HCT116 (cell line): ENCODE measurements at regions not wholly inside any gene's neighbourhood (a gene's known extent, or its start where the extent isn't known, plus 50 kb on each side); places are given as distances from the start of the nearest gene placed in this dataset.

Experiments used
- ATAC-seq: fragments of 200-7000 bp; cut with Tn5 transposase; 2 replicates; pipeline ENCODE4 v1.9.1; 2020; ENCODE audit warnings: mild to moderate bottlenecking, moderate library complexity
- BruUV-seq: library from RNA; stranded (reverse); fragments of 400-500 nt; replicated peaks from 2 replicates; lab custom pipeline; 2021; lab: Mats Ljungman, UMichigan
- CTCF ChIA-PET: fragments of 300-600 bp; sonication (Branson Sonifier 250); formaldehyde crosslinking; loops from one replicate; lab custom pipeline; 2021; ENCODE audit warnings: antibody characterized with exemption; lab: Charles Lee
- POLR2A ChIA-PET: fragments of 300-600, 350-600 bp; sonication (Branson Sonifier 250); formaldehyde crosslinking; loops from one replicate; lab custom pipeline; 2021; ENCODE audit warnings: antibody characterized with exemption; lab: Charles Lee
- RAD21 ChIA-PET, 2 experiments: fragments of 300-600 bp; sonication (Branson Sonifier 250); formaldehyde crosslinking; loops; one replicate each; lab custom pipeline; 2023; ENCODE audit warnings: low total read pairs in 2 of 2; ENCODE audit not compliant: uncharacterized antibody in 2 of 2, unreplicated experiment in 2 of 2, low non-redundant PET in 1 of 2; lab: Charles Lee
- DNase-seq: peaks from one replicate; pipeline ENCODE4 v3.0.0-alpha.2; 2010; ENCODE audit warnings: low read depth, low spot score
- H2AFZ ChIP-seq: fragments of 200-600 bp; shearing (Covaris generic), sonication (generic); 2 replicates; pipeline ENCODE4 v1.6.1; 2017; ENCODE audit warnings: low read depth, mixed run types, mixed read lengths, antibody characterized with exemption, low read length; ENCODE audit not compliant: poor library complexity, severe bottlenecking
- H3K27ac ChIP-seq: 2 replicates; pipeline ENCODE4 v1.5.1; 2012; ENCODE audit warnings: low read depth, low read length
- H3K27me3 ChIP-seq: fragments of 200-600 bp; sonication (generic); 2 replicates; pipeline ENCODE4 v1.6.1; 2016; ENCODE audit warnings: mixed run types, low read length, mixed read lengths; ENCODE audit not compliant: insufficient read depth
- H3K36me3 ChIP-seq, 2 experiments: fragments of 200-500 bp in 1 of 2; fragments of 200-600 bp in 1 of 2; sonication (Bioruptor generic) in 1 of 2; sonication (generic) in 1 of 2; 2 replicates each; pipeline versions ENCODE4 v1.5.1 to v1.6.1; 2014 to 2016; ENCODE audit warnings: low read length in 2 of 2, inconsistent platforms in 1 of 2, mixed read lengths in 1 of 2, mixed run types in 1 of 2; ENCODE audit not compliant: insufficient read depth in 2 of 2, control insufficient read depth in 1 of 2
- H3K4me1 ChIP-seq, 2 experiments: fragments of 200-600 bp in 1 of 2; sonication (generic) in 1 of 2; 2 replicates each; pipeline versions ENCODE4 v1.5.1 to v1.6.1; 2012 to 2017; ENCODE audit warnings: low read length in 2 of 2, inconsistent platforms in 1 of 2, mild to moderate bottlenecking in 1 of 2, mixed read lengths in 1 of 2, mixed run types in 1 of 2, moderate library complexity in 1 of 2; ENCODE audit not compliant: insufficient read depth in 2 of 2, control insufficient read depth in 1 of 2
- H3K4me2 ChIP-seq: fragments of 200-600 bp; sonication (generic); 2 replicates; pipeline ENCODE4 v1.6.1; 2017; ENCODE audit warnings: mixed run types, low read length, mixed read lengths
- H3K4me3 ChIP-seq, 2 experiments: fragments of 200-600 bp in 1 of 2; sonication (generic) in 1 of 2; replicated peaks in 1 of 2; 2 replicates each; pipeline ENCODE4 v1.5.1; 2011 to 2016; ENCODE audit warnings: low read length in 2 of 2, control low read depth in 1 of 2, low read depth in 1 of 2, mild to moderate bottlenecking in 1 of 2, mixed read lengths in 1 of 2, mixed run types in 1 of 2
- H3K79me2 ChIP-seq: fragments of 200-600 bp; sonication (generic); 2 replicates; pipeline ENCODE4 v1.6.1; 2017; ENCODE audit warnings: mild to moderate bottlenecking, mixed run types, low read length, moderate library complexity, mixed read lengths; ENCODE audit not compliant: insufficient read depth
- H3K9ac ChIP-seq: fragments of 200-600 bp; sonication (generic); 2 replicates; pipeline ENCODE4 v1.6.1; 2016; ENCODE audit warnings: low read length, mixed read lengths
- H3K9me2 ChIP-seq: fragments of 200-600 bp; sonication (generic), shearing (Covaris generic); 2 replicates; pipeline ENCODE4 v1.6.1; 2017; ENCODE audit warnings: mixed run types, mild to moderate bottlenecking, moderate library complexity; ENCODE audit not compliant: insufficient read depth
- H3K9me3 ChIP-seq, 2 experiments: fragments of 200-500 bp in 1 of 2; fragments of 200-600 bp in 1 of 2; sonication (Bioruptor generic) in 1 of 2; sonication (generic) in 1 of 2; 2 replicates each; pipeline ENCODE4 v1.6.1; 2014 to 2017; ENCODE audit warnings: low read length in 2 of 2, mixed read lengths in 2 of 2, inconsistent platforms in 1 of 2, low read depth in 1 of 2, mild to moderate bottlenecking in 1 of 2, mixed run types in 1 of 2, moderate library complexity in 1 of 2; ENCODE audit not compliant: control insufficient read depth in 1 of 2, insufficient read depth in 1 of 2
- H4K20me1 ChIP-seq: fragments of 200-600 bp; sonication (generic), shearing (Covaris generic); 2 replicates; pipeline ENCODE4 v1.6.1; 2017; ENCODE audit warnings: mixed run types, mild to moderate bottlenecking, moderate library complexity; ENCODE audit not compliant: insufficient read depth
- ATF3 ChIP-seq: IDR thresholded peaks from 2 replicates; pipeline ENCODE4 v1.6.1; 2012
- CEBPB ChIP-seq: IDR thresholded peaks from 2 replicates; pipeline ENCODE4 v1.6.1; 2012; ENCODE audit warnings: low read depth
- EGR1 ChIP-seq: IDR thresholded peaks from 2 replicates; pipeline ENCODE4 v1.6.1; 2012; ENCODE audit warnings: low read depth
- ELF1 ChIP-seq: IDR thresholded peaks from 2 replicates; pipeline ENCODE4 v1.6.1; 2012; ENCODE audit warnings: low read depth, borderline replicate concordance
- EZH2 ChIP-seq: fragments of 200-600 bp; sonication (generic); IDR thresholded peaks from 2 replicates; pipeline ENCODE4 v1.6.1; 2017; ENCODE audit warnings: antibody characterized with exemption, mixed run types
- EZH2phosphoT487 ChIP-seq: fragments of 200-600 bp; IDR thresholded peaks from 2 replicates; pipeline ENCODE4 v1.6.1; 2018; ENCODE audit warnings: antibody characterized with exemption, borderline replicate concordance
- FOSL1 ChIP-seq: IDR thresholded peaks from 2 replicates; pipeline ENCODE4 v1.6.1; 2012; ENCODE audit warnings: low read depth
- JUND ChIP-seq: IDR thresholded peaks from 2 replicates; pipeline ENCODE4 v1.6.1; 2012
- MAX ChIP-seq: IDR thresholded peaks from 2 replicates; pipeline ENCODE4 v1.6.1; 2012
- POLR2A ChIP-seq: IDR thresholded peaks from 2 replicates; pipeline ENCODE4 v1.7.0; 2011; ENCODE audit warnings: borderline replicate concordance; ENCODE audit not compliant: insufficient read depth, insufficient read length; ENCODE audit errors: extremely low read depth
- POLR2AphosphoS5 ChIP-seq: IDR thresholded peaks from 2 replicates; pipeline ENCODE4 v1.6.1; 2011; ENCODE audit warnings: mild to moderate bottlenecking, low read depth, low read length, moderate library complexity
- SIN3A ChIP-seq: IDR thresholded peaks from 2 replicates; pipeline ENCODE4 v1.6.1; 2012; ENCODE audit warnings: low read depth
- SP1 ChIP-seq: IDR thresholded peaks from 2 replicates; pipeline ENCODE4 v1.6.1; 2012; ENCODE audit warnings: low read depth
- SRF ChIP-seq: IDR thresholded peaks from 2 replicates; pipeline ENCODE4 v1.6.1; 2012; ENCODE audit warnings: low read depth
- TCF7L2 ChIP-seq: IDR thresholded peaks from 2 replicates; pipeline ENCODE4 v1.7.0; 2011; ENCODE audit warnings: borderline replicate concordance, inconsistent platforms; ENCODE audit not compliant: insufficient read depth, insufficient read length; ENCODE audit errors: extremely low read depth
- YY1 ChIP-seq: IDR thresholded peaks from 2 replicates; pipeline ENCODE4 v1.6.1; 2011; ENCODE audit warnings: low read length, low read depth, moderate library complexity, mild to moderate bottlenecking; ENCODE audit not compliant: insufficient replicate concordance; ENCODE audit errors: extremely low read depth
- ZBTB33 ChIP-seq: IDR thresholded peaks from 2 replicates; pipeline ENCODE4 v1.6.1; 2011; ENCODE audit warnings: mild to moderate bottlenecking, low read length, moderate library complexity; ENCODE audit not compliant: insufficient replicate concordance; ENCODE audit errors: extremely low read depth
- ZFX ChIP-seq: fragments of 450-650 bp; IDR thresholded peaks from 2 replicates; pipeline ENCODE4 v1.6.1; 2017
- ZNF274 ChIP-seq: fragments of 200-500 bp; sonication (Bioruptor generic); IDR thresholded peaks from 2 replicates; pipeline ENCODE4 v1.6.1; 2014; ENCODE audit warnings: mild to moderate bottlenecking, low read depth, low read length, inconsistent platforms
- intact Hi-C: fragments of 100-400 bp; cut with micrococcal nuclease; formaldehyde crosslinking; loops from 2 replicates; pipeline ENCODE4 v1.10.0; 2022
- TF ChIP-seq, protein P1 (sequence below): IDR thresholded peaks from 2 replicates; pipeline ENCODE4 v1.6.1; 2012; ENCODE audit warnings: low read depth

DNA sequence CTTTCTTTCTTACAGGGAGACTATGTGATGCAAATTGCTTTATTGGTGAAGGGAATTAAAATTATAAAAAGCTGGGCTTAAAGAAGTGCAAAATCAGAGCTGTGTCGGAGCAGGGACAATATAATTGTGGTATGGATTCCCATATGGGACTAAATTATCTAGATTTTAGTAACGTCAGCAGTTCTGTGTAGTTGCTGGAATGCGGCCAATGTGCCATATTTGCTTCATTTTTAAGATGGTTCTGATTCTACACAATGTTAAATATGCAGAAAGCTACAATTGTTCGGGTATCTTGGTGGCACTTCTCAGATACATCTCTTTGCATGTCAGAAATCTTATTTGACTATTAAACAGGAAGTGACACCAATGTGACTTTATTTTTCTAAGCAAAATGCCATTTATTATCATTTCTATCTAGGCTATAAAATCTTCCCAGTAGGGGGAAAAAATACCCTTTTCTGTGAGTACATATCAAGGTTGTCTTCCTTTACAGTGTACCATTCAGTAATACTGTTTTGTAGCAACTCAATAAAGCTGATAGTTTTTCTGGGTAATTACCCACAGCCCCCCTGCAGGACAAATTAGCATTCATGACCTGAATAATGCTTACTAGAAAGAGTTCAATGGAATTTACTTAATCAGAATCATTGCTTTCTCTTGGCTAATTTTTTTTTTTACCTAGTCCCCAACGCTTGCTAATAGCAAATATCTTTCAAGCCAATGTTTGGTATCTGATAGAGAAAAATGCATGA, 288.3 kb upstream of the ADGRL2 start:
- TF ChIP-seq CEBPB = no peak
- no peak for TF ChIP-seq POLR2A
- TF ChIP-seq ATF3 = no peak
- no peak for TF ChIP-seq SP1
- TF ChIP-seq MAX = no peak
- no peak for TF ChIP-seq SRF
- no peak for TF ChIP-seq FOSL1
- TF ChIP-seq EZH2phosphoT487 = no peak
- TF ChIP-seq SIN3A = no peak
- no peak for TF ChIP-seq JUND
- TF ChIP-seq POLR2AphosphoS5 = no peak
- no peak for TF ChIP-seq ZNF274
- TF ChIP-seq ELF1 = no peak
- TF ChIP-seq TCF7L2 = no peak
- TF ChIP-seq EGR1 = no peak
- TF ChIP-seq ZBTB33 = no peak
- TF ChIP-seq YY1 = no peak
- TF ChIP-seq ZFX = no peak
- TF ChIP-seq EZH2 = no peak
- TF ChIP-seq, protein P1, sequence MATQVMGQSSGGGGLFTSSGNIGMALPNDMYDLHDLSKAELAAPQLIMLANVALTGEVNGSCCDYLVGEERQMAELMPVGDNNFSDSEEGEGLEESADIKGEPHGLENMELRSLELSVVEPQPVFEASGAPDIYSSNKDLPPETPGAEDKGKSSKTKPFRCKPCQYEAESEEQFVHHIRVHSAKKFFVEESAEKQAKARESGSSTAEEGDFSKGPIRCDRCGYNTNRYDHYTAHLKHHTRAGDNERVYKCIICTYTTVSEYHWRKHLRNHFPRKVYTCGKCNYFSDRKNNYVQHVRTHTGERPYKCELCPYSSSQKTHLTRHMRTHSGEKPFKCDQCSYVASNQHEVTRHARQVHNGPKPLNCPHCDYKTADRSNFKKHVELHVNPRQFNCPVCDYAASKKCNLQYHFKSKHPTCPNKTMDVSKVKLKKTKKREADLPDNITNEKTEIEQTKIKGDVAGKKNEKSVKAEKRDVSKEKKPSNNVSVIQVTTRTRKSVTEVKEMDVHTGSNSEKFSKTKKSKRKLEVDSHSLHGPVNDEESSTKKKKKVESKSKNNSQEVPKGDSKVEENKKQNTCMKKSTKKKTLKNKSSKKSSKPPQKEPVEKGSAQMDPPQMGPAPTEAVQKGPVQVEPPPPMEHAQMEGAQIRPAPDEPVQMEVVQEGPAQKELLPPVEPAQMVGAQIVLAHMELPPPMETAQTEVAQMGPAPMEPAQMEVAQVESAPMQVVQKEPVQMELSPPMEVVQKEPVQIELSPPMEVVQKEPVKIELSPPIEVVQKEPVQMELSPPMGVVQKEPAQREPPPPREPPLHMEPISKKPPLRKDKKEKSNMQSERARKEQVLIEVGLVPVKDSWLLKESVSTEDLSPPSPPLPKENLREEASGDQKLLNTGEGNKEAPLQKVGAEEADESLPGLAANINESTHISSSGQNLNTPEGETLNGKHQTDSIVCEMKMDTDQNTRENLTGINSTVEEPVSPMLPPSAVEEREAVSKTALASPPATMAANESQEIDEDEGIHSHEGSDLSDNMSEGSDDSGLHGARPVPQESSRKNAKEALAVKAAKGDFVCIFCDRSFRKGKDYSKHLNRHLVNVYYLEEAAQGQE = no peak
- TF ChIP-seq, all 23 proteins: peak for 0
- intact Hi-C loops = no loop called here
- no peak overlapping the region for H3K27ac ChIP-seq
- H3K9me3 ChIP-seq = no peaks in the 10 kb centered on the region; a peak in 1 of 4 replicates
- DNase-seq = no peak
- POLR2A ChIA-PET = no interaction called here
- no peak overlapping the region for H3K4me2 ChIP-seq
- H3K4me1 ChIP-seq = no peaks in the 10 kb centered on the region
- no peaks in the 10 kb centered on the region for H3K9me2 ChIP-seq
- no TSS peak for BruUV-seq
- no peak overlapping the region for H3K4me3 ChIP-seq
- ATAC-seq = no peak
- H4K20me1 ChIP-seq = no peaks in the 10 kb centered on the region
- no peak overlapping the region for H3K9ac ChIP-seq
- RAD21 ChIA-PET = no interaction called here
- H3K79me2 ChIP-seq = no peaks in the 10 kb centered on the region
- CTCF ChIA-PET = no interaction called here
- no peaks in the 10 kb centered on the region for H3K27me3 ChIP-seq
- no peaks in the 10 kb centered on the region for H3K36me3 ChIP-seq
- H2AFZ ChIP-seq = no peak overlapping the region
